ENCODE measurements at regions not wholly inside any gene's neighbourhood (a gene's known extent, or its start where the extent isn't known, plus 50 kb on each side); places are given as distances from the start of the nearest gene placed in this dataset.

- no peak for DNase-seq
- Histone ChIP-seq H3K27me3 (replicated peaks in 1 of 7) (no peaks in the 10 kb centered on the region), H3K9me3 (no peaks in the 10 kb centered on the region), H3K36me3 (no peaks in the 10 kb centered on the region), H3K27ac (no peak overlapping the region), H3K4me1 (no peaks in the 10 kb centered on the region), H3K4me3 (no peak overlapping the region)
- no peak for TF ChIP-seq CTCF (IDR thresholded peaks at IDR 0.05 in 8 of 11, conservative IDR thresholded peaks at IDR 0.05 in 3 of 11)
- TF ChIP-seq POLR2A (IDR thresholded peaks at IDR 0.05) = no peak
- TF ChIP-seq POLR2AphosphoS5 (IDR thresholded peaks at IDR 0.05) = no peak
- intact Hi-C loops (cut with DNase I; ENCODE audit: low total_unique reads) = no loop called here
Measured at GRCh38 chr12:84637926-84638325, 274.7 kb downstream of the SLC6A15 start.

GRCh38 chr12:84636801-84637290 lies 275.8 kb downstream of the SLC6A15 start:
- H3K4me1 ChIP-seq = no peaks in the 10 kb centered on the region
- H3K27ac ChIP-seq = no peak overlapping the region

GRCh38 chr12:84634526-84634925 lies 278.1 kb downstream of the SLC6A15 start:
- H3K4me3 ChIP-seq = no peak overlapping the region

More at GRCh38 chr12:84636801-84637290, 275.8 kb downstream of the SLC6A15 start:
- no peaks in the 10 kb centered on the region for H3K27me3 ChIP-seq (replicated peaks in 1 of 7)
- no peak for DNase-seq
- no peaks in the 10 kb centered on the region for H3K36me3 ChIP-seq
- no peak overlapping the region for H3K4me3 ChIP-seq
- no peaks in the 10 kb centered on the region for H3K9me3 ChIP-seq
- TF ChIP-seq CTCF (IDR thresholded peaks at IDR 0.05 in 8 of 11, conservative IDR thresholded peaks at IDR 0.05 in 3 of 11) (no peak), POLR2AphosphoS5 (IDR thresholded peaks at IDR 0.05) (no peak), POLR2A (IDR thresholded peaks at IDR 0.05) (no peak)
- intact Hi-C loops (cut with DNase I; ENCODE audit: low total_unique reads) = no loop called here

GRCh38 chr12:84632556-84632955 lies 280.0 kb downstream of the SLC6A15 start:
- Histone ChIP-seq H3K36me3 (no peaks in the 10 kb centered on the region), H3K27ac (no peak overlapping the region), H3K9me3 (no peaks in the 10 kb centered on the region), H3K4me3 (no peak overlapping the region), H3K4me1 (no peaks in the 10 kb centered on the region), H3K27me3 (replicated peaks in 1 of 7) (no peaks in the 10 kb centered on the region)
- 79 to 89% (median 84%) methylated on average over 4 of the region's 4 CpGs for WGBS, 5 donors
- no peak for DNase-seq
- TF ChIP-seq POLR2A (IDR thresholded peaks at IDR 0.05) (no peak), CTCF (IDR thresholded peaks at IDR 0.05 in 8 of 11, conservative IDR thresholded peaks at IDR 0.05 in 3 of 11) (no peak), POLR2AphosphoS5 (IDR thresholded peaks at IDR 0.05) (no peak)
- intact Hi-C loops (cut with DNase I; ENCODE audit: low total_unique reads) = no loop called here

More at GRCh38 chr12:84634526-84634925, 278.1 kb downstream of the SLC6A15 start:
- Histone ChIP-seq H3K4me1 (no peaks in the 10 kb centered on the region), H3K9me3 (no peaks in the 10 kb centered on the region), H3K27ac (no peak overlapping the region), H3K36me3 (no peaks in the 10 kb centered on the region), H3K27me3 (replicated peaks in 1 of 7) (no peaks in the 10 kb centered on the region)
- no peak for TF ChIP-seq POLR2AphosphoS5 (IDR thresholded peaks at IDR 0.05)
- DNase-seq = no peak
- intact Hi-C loops (cut with DNase I; ENCODE audit: low total_unique reads) = no loop called here
- 81 to 91% (median 84%) methylated on average over 4 of the region's 4 CpGs for WGBS, 5 donors

- H3K9me3 ChIP-seq = no peaks in the 10 kb centered on the region
- no peak for TF ChIP-seq POLR2A (IDR thresholded peaks at IDR 0.05)
- TF ChIP-seq CTCF (IDR thresholded peaks at IDR 0.05 in 8 of 11, conservative IDR thresholded peaks at IDR 0.05 in 3 of 11) = no peak
- TF ChIP-seq POLR2AphosphoS5 (IDR thresholded peaks at IDR 0.05) = no peak
- intact Hi-C loops (cut with DNase I; ENCODE audit: low total_unique reads) = no loop called here
- H3K27ac ChIP-seq = no peak overlapping the region
- no peak overlapping the region for H3K4me3 ChIP-seq
- DNase-seq = no peak
- no peaks in the 10 kb centered on the region for H3K36me3 ChIP-seq
- H3K4me1 ChIP-seq = no peaks in the 10 kb centered on the region
- H3K27me3 ChIP-seq (replicated peaks in 1 of 7) = no peaks in the 10 kb centered on the region
Measured at GRCh38 chr12:84631020-84631419, 281.6 kb downstream of the SLC6A15 start.

Measured in spleen (tissue), 11 donors.